HG02798 (cell line): ENCODE measurements at regions not wholly inside any gene's neighbourhood (a gene's known extent, or its start where the extent isn't known, plus 50 kb on each side); places are given as distances from the start of the nearest gene placed in this dataset.

Experiments
- ATAC-seq: cut with Tn5 transposase; IDR thresholded peaks from one replicate; pipeline ENCODE4 v1.9.1; 2021; ENCODE audit warnings: mild to moderate bottlenecking; ENCODE audit not compliant: unreplicated experiment, poor library complexity

GRCh38 chr2:217494557-217494956 is 508.2 kb downstream of the TNS1 start:
- ATAC-seq = no peak

- no peak for ATAC-seq
Measured at GRCh38 chr2:217491271-217491670, 511.5 kb downstream of the TNS1 start.

GRCh38 chr2:217489145-217489960 is 513.4 kb downstream of the TNS1 start:
- no peak for ATAC-seq

GRCh38 chr2:217484046-217484445 is 518.7 kb downstream of the TNS1 start:
- no peak for ATAC-seq

GRCh38 chr2:217482056-217482710 is 520.6 kb downstream of the TNS1 start:
- no peak for ATAC-seq

GRCh38 chr2:217481577-217481976 is 521.2 kb downstream of the TNS1 start:
- no peak for ATAC-seq

- ATAC-seq = no peak
Measured at GRCh38 chr2:217479566-217479965, 523.2 kb downstream of the TNS1 start.

- ATAC-seq = no peak
Measured at GRCh38 chr2:217478831-217479455, 523.9 kb downstream of the TNS1 start.

- ATAC-seq = no peak
Measured at GRCh38 chr2:217477583-217477982, 525.2 kb downstream of the TNS1 start.

- no peak for ATAC-seq
Measured at GRCh38 chr2:217475791-217476190, 527.0 kb downstream of the TNS1 start.

- no peak for ATAC-seq
Measured at GRCh38 chr2:217475101-217475500, 527.7 kb downstream of the TNS1 start.

GRCh38 chr2:217471319-217471718 is 531.5 kb downstream of the TNS1 start:
- ATAC-seq = no peak

GRCh38 chr2:217469203-217469810 is 533.5 kb downstream of the TNS1 start:
- ATAC-seq = no peak

GRCh38 chr2:217468042-217468830 is 534.6 kb downstream of the TNS1 start:
- ATAC-seq = no peak

- ATAC-seq = no peak
Measured at GRCh38 chr2:217467331-217467730, 535.5 kb downstream of the TNS1 start.

- no peak for ATAC-seq
Measured at GRCh38 chr2:217466805-217467204, 536.0 kb downstream of the TNS1 start.

- no peak for ATAC-seq
Measured at GRCh38 chr2:217466104-217466503, 536.7 kb downstream of the TNS1 start.

GRCh38 chr2:217465100-217465499 is 537.7 kb downstream of the TNS1 start:
- no peak for ATAC-seq

- ATAC-seq = no peak
Measured at GRCh38 chr2:217463402-217464075, 539.3 kb downstream of the TNS1 start.

- no peak for ATAC-seq
Measured at GRCh38 chr2:217462121-217462520, 540.7 kb downstream of the TNS1 start.
